ENCODE measurements at regions not wholly inside any gene's neighbourhood (a gene's known extent, or its start where the extent isn't known, plus 50 kb on each side); places are given as distances from the start of the nearest gene placed in this dataset.

- TF ChIP-seq CTCF (IDR thresholded peaks at IDR 0.05) (no peak), POLR2A (IDR thresholded peaks at IDR 0.05) (no peak)
These were observed 77.9 kb upstream of the TOX2 start for GRCh38 chr20:43836790-43837189.
